ENCODE measurements at regions not wholly inside any gene's neighbourhood (a gene's known extent, or its start where the extent isn't known, plus 50 kb on each side); places are given as distances from the start of the nearest gene placed in this dataset.

DNA sequence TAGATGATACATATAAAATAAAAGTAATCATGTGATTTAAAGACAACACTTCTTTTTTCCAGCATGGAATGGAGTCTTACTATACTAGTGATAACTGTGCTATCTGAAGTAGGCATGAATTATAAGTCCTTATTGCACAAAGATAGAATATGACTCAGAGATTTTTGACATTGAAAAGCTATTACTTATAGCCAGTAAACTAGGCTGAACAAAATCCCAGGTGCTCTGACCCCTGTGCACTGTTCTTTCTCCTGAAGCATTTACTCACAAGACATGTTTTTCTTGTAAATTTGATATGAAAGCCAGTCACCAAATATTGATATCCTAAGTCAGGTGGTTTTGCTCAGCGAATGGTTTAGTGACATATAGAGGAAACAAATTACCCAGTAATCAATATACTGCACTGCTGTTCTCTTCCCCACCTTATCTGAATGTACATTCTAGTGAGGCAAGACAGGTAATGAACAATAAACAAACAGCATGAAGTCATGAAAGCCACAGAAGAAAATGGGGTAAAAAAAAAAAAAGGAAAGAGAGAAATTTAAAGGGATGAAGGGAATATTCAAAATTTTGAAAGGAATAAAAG lies 1567.0 kb upstream of the SPRY2 start:
- Histone ChIP-seq H3K27me3 (ENCODE audit: insufficient read depth, low read length) (no peaks in the 10 kb centered on the region), H3K4me3 (ENCODE audit: insufficient read depth, low read length) (no peak overlapping the region), H3K4me2 (ENCODE audit: insufficient read depth, low read length) (no peak overlapping the region), H2AFZ (ENCODE audit: low read length) (no peak overlapping the region), H3K4me1 (ENCODE audit: insufficient read depth, low read length) (no peaks in the 10 kb centered on the region), H3K9me3 (ENCODE audit: low read depth, low read length) (no peaks in the 10 kb centered on the region), H4K20me1 (ENCODE audit: insufficient read depth, low read length) (no peaks in the 10 kb centered on the region), H3K79me2 (ENCODE audit: insufficient read depth, low read length) (no peaks in the 10 kb centered on the region), H3K27ac (ENCODE audit: low read depth, low read length) (no peak overlapping the region), H3K36me3 (ENCODE audit: insufficient read depth, low read length) (no peaks in the 10 kb centered on the region)
- DNase-seq (ENCODE audit: insufficient read length, low spot score, missing footprints) = no peak
- TF ChIP-seq, protein P1, sequence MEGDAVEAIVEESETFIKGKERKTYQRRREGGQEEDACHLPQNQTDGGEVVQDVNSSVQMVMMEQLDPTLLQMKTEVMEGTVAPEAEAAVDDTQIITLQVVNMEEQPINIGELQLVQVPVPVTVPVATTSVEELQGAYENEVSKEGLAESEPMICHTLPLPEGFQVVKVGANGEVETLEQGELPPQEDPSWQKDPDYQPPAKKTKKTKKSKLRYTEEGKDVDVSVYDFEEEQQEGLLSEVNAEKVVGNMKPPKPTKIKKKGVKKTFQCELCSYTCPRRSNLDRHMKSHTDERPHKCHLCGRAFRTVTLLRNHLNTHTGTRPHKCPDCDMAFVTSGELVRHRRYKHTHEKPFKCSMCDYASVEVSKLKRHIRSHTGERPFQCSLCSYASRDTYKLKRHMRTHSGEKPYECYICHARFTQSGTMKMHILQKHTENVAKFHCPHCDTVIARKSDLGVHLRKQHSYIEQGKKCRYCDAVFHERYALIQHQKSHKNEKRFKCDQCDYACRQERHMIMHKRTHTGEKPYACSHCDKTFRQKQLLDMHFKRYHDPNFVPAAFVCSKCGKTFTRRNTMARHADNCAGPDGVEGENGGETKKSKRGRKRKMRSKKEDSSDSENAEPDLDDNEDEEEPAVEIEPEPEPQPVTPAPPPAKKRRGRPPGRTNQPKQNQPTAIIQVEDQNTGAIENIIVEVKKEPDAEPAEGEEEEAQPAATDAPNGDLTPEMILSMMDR (IDR thresholded peaks at IDR 0.05; ENCODE audit: extremely low read depth, low read depth, low read length) = no peak

DNA sequence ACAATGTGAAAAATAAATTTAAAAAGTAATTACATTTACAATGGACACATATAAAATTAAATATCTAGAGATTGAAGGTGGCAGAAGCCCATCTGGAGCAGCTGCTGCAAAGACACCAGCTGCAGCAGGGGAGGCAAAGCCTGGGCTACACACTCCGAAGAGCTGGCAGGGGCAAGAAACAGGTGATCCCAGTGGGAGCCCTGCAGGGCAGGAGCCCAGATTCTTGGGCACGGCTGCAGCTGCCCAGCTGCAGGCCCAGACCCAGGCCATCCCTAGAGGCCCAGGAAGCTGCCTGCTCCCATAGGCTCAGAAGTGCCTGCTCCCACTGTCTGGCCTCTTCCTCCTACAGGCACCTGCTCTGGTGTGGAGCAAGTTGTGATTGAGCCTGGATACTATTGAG lies 1547.9 kb upstream of the SPRY2 start:
- Histone ChIP-seq H3K4me3 (ENCODE audit: insufficient read depth, low read length) (no peak overlapping the region), H3K4me1 (ENCODE audit: insufficient read depth, low read length) (no peaks in the 10 kb centered on the region), H4K20me1 (ENCODE audit: insufficient read depth, low read length) (no peaks in the 10 kb centered on the region), H2AFZ (ENCODE audit: low read length) (no peak overlapping the region), H3K4me2 (ENCODE audit: insufficient read depth, low read length) (no peak overlapping the region), H3K79me2 (ENCODE audit: insufficient read depth, low read length) (no peaks in the 10 kb centered on the region), H3K27me3 (ENCODE audit: insufficient read depth, low read length) (no peaks in the 10 kb centered on the region), H3K27ac (ENCODE audit: low read depth, low read length) (no peak overlapping the region), H3K9me3 (ENCODE audit: low read depth, low read length) (no peaks in the 10 kb centered on the region), H3K36me3 (ENCODE audit: insufficient read depth, low read length) (no peaks in the 10 kb centered on the region)
- DNase-seq (ENCODE audit: insufficient read length, low spot score, missing footprints) = no peak
- TF ChIP-seq, protein P1 (IDR thresholded peaks at IDR 0.05; ENCODE audit: extremely low read depth, low read depth, low read length) = no peak

DNA sequence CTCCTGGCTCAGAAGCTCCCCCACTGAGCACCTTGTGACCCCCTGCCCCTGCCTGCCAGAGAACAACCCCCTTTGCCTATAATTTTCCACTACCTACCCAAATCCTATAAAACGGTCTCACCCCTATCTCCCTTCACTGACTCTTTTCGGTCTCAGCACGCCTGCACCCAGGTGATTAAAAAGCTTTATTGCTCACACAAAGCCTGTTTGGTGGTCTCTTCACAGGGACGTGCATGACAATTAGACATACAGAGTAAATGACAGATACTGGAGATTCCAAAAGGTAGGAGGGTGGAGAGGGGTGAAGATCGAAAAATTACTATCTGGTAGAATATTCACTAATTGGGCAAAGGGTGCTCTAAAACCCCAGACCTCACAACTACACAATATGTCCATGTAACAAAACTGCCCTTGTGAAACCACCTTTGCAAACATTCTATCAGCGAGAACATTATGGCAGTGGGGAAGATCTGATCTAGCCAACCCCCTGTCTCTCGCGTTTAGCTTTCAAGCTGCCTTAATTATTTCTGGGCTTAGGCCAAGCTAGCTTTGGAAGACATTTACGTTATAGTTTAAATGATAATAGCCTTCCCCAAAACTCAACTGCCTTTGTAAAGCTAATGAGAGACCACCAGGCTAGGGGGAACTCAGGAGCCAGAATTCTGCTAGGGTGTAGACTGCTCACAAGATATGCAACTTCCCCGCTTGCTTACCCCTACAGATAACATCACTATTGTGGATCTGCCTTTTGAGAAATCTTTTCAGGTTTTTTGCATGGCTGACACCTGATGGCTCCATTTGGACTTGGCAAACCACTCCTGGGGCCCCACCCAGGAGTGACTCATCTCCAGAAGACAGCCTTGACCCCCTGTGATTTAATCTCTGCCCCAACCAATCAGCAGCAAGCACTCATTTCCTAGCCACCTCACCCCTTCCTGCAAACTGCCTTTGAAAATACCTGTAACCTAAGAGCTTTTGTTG lies 1534.0 kb upstream of the SPRY2 start:
- no peaks in the 10 kb centered on the region for H3K27me3 ChIP-seq (ENCODE audit: insufficient read depth, low read length)
- no peak overlapping the region for H2AFZ ChIP-seq (ENCODE audit: low read length)
- no peaks in the 10 kb centered on the region for H4K20me1 ChIP-seq (ENCODE audit: insufficient read depth, low read length)
- DNase-seq (ENCODE audit: insufficient read length, low spot score, missing footprints) = no peak
- H3K9me3 ChIP-seq (ENCODE audit: low read depth, low read length) = no peaks in the 10 kb centered on the region
- H3K4me1 ChIP-seq (ENCODE audit: insufficient read depth, low read length) = no peaks in the 10 kb centered on the region
- no peak overlapping the region for H3K4me3 ChIP-seq (ENCODE audit: insufficient read depth, low read length)
- TF ChIP-seq, protein P1 (IDR thresholded peaks at IDR 0.05; ENCODE audit: extremely low read depth, low read depth, low read length) = no peak
- H3K27ac ChIP-seq (ENCODE audit: low read depth, low read length) = no peak overlapping the region
- H3K36me3 ChIP-seq (ENCODE audit: insufficient read depth, low read length) = no peaks in the 10 kb centered on the region
- no peak overlapping the region for H3K4me2 ChIP-seq (ENCODE audit: insufficient read depth, low read length)
- H3K79me2 ChIP-seq (ENCODE audit: insufficient read depth, low read length) = no peaks in the 10 kb centered on the region

DNA sequence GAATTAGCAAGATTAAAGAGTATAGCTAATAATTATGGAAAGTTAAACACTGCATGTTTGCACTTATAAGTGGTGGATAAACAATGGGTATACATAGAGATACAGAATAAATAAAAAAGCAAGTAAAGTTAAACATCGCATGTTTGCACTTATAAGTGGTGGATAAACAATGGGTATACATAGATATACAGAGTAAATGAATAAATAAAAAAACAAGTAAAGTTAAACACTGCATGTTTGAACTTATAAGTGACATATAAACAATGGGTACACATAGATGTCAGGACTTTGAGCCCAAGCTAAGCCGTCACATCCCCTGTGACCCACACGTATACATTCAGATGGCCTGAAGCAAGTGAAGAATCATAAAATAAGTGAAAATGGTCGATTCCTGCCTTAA lies 1533.3 kb upstream of the SPRY2 start:
- H3K27me3 ChIP-seq (ENCODE audit: insufficient read depth, low read length) = no peaks in the 10 kb centered on the region
- no peaks in the 10 kb centered on the region for H3K9me3 ChIP-seq (ENCODE audit: low read depth, low read length)
- H3K4me2 ChIP-seq (ENCODE audit: insufficient read depth, low read length) = no peak overlapping the region
- H4K20me1 ChIP-seq (ENCODE audit: insufficient read depth, low read length) = no peaks in the 10 kb centered on the region
- no peaks in the 10 kb centered on the region for H3K79me2 ChIP-seq (ENCODE audit: insufficient read depth, low read length)
- H3K36me3 ChIP-seq (ENCODE audit: insufficient read depth, low read length) = no peaks in the 10 kb centered on the region
- no peaks in the 10 kb centered on the region for H3K4me1 ChIP-seq (ENCODE audit: insufficient read depth, low read length)
- no peak overlapping the region for H3K27ac ChIP-seq (ENCODE audit: low read depth, low read length)
- H3K4me3 ChIP-seq (ENCODE audit: insufficient read depth, low read length) = no peak overlapping the region
- H2AFZ ChIP-seq (ENCODE audit: low read length) = no peak overlapping the region
- no peak for DNase-seq (ENCODE audit: insufficient read length, low spot score, missing footprints)
- TF ChIP-seq, protein P1 (IDR thresholded peaks at IDR 0.05; ENCODE audit: extremely low read depth, low read depth, low read length) = no peak

Data from osteoblast (primary cell).